Hematopoietic multipotent progenitor cell treated with erythropoietin and hydrocortisone succinate and interleukin-3 and kit ligand, for 8 days (in vitro differentiated cells): ENCODE measurements at regions not wholly inside any gene's neighbourhood (a gene's known extent, or its start where the extent isn't known, plus 50 kb on each side); places are given as distances from the start of the nearest gene placed in this dataset.
"Not testable (repeated sequence)": the region's sequence is repeated elsewhere in the genome, so short reads cannot be mapped to it uniquely, and the experiment has no call there.

Experiments
- DNase-seq: peaks from one replicate; pipeline ENCODE4 v3.0.0-alpha.2; 2015

GRCh38 chr5:130939059-130939458 is 226.0 kb downstream of the HINT1 start:
- no peak for DNase-seq

DNA sequence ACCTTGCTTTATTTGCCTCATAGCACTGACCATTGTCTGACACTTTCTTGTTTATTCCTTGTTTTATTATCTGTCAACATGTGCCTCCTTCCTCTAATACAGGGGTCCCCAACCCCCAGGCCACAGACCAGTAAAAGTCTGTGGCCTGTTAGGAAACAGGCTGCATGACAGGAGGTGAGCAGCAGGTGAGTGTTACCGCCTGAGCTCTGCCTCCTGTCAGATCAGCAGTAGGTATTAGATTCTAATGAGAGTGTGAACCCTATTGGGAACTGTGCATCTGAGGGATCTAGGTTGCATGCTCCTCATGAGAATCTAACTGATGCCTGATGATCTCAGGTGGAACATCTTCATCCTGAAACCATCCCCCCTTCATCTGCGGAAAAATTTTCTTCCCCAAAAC is 228.0 kb downstream of the HINT1 start:
- no peak for DNase-seq

GRCh38 chr5:130923543-130924124 is 241.4 kb downstream of the HINT1 start:
- DNase-seq: no peak

GRCh38 chr5:130912088-130912487 is 253.0 kb downstream of the HINT1 start:
- no peak for DNase-seq

GRCh38 chr5:130908186-130908585 is 256.9 kb downstream of the HINT1 start:
- DNase-seq: no peak

- DNase-seq: not testable (repeated sequence)
Observed at GRCh38 chr5:130897537-130898195, 267.4 kb downstream of the HINT1 start.

DNA sequence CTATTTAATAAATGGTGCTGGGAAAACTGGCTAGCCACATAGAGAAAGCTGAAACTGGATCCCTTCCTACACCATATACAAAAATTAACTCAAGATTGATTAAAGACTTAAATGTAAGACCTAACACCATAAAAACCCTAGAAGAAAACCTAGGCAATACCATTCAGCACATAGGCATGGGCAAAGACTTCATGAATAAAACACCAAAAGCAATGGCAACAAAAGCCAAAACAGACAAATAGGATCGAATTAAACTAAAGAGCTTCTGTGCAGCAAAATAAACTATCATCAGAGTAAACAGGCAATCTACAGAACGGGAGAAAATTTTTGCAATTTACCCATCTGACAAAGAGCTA is 267.9 kb downstream of the HINT1 start:
- DNase-seq: not testable (repeated sequence)

DNA sequence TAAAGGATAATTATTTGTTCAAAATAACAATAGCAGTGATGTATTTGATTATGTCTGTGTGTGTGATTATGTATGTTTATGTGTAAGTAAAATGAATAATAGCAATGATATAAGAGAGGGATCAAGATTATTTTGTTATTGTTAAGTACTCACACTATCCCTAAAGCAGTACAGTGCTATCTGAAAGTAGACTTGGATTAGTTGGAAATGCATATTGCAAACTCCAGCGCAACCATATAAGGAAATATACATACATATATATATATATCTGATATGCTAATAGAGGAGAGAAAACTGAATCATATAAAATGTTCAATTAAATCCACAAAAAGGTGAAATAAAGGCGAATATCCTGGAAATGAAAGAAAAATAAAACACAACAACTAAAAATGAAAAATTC is 268.4 kb downstream of the HINT1 start:
- no peak for DNase-seq

DNA sequence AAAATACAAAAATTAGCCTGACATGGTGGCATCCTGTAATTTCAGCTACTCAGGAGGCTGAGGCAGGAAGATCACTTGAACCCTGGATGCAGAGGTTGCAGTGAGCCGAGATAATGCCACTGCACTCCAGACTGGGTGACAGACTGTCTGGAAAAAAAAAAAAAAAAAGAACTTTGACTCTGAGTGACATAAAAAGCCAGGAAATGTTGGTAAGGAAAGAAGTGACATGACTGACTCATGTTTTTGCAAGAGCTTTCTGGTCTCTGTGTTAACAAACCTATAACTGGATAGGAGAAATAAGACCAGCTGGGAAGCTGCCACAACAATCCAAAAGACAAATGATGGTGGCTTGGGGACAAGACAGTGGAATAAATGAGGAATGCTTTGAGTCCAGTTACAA is 272.1 kb downstream of the HINT1 start:
- no peak for DNase-seq

DNA sequence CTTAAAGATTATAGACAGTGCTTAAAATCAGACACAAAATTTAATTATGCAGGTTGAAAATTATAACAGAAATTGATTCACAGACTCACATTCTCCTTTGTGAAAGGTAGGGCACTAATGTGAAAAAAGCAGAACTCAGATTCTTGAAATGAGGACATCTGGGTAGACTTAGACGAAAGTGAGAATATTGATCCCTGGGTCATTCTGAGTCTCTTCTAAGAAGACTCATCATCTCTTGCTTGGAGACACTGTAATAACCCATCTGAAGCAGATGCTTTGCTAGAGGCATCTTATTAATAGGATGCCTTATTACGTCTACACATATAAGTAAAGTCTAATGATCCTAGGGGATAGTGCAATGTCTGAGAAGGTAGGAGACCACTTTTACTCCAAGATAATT is 274.4 kb downstream of the HINT1 start:
- no peak for DNase-seq

DNA sequence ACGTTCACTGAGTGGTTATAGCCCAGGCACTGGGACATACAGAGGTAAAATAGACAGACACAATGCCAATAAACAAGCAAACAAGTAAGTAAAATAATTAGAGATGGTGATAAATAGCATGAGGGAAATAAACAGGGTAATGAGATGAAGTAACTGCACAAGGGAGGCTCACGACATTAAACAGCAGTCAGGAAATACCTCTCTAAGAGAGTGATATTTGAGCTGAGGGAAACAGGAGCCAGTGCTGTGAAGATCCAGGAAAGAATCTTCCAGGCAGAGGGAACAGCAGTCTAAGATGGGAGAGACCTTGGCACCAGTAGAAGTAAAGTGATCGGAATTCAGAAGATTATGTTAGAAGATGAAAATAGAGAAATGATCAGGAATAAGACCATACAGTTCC is 279.4 kb downstream of the HINT1 start:
- no peak for DNase-seq

- no peak for DNase-seq
Observed at GRCh38 chr5:130885027-130885426, 280.0 kb downstream of the HINT1 start.

- no peak for DNase-seq
Observed at GRCh38 chr5:130884023-130884422, 281.0 kb downstream of the HINT1 start.

DNA sequence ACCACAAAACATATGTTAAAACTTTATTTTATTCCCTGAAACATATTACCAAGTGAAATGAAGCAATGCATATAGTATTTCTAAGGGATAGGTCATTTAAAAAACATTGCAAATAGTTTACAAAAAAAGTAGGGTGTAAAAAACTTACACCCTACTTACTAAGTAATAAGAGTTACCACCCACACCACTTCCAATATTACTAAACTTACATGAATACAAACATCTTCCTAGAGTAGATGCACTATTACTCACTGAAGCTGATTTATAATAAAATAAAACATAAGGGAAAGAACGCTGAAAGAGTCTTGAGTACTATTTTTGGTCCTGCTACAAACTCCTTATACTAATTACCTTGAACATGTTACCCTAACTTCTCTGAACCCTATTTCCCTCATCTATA is 289.4 kb downstream of the HINT1 start:
- DNase-seq: no peak

DNA sequence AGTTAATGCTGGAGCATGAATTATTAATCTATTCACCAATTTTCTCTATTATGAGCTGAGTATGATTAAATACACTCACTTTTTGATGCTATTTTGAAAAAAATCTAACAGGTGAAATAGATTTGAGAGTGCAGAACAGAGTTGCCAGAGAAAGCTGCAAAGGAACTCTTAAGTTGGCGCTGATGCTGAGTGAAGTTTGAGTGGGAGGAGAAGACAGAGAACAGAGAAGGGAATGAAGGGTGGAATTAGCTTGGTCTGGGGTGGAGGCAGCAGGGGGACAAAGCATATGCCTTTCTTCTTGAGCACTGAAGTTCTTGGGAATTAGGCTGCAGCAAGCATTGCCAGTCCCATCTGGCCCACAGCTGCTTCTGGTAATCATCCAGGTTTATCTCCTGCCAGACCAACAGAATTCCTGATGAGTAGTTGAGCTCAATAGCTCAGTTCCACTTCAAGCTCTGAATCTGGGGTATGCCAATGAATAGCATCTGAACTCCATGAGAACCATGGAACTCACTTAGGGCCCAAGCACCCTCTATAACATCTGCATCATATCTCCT is 290.1 kb downstream of the HINT1 start:
- DNase-seq: no peak

GRCh38 chr5:130871346-130872086 is 293.5 kb downstream of the HINT1 start:
- DNase-seq: peak; percentile 45

- DNase-seq: no peak
Observed at GRCh38 chr5:130870691-130871090, 294.4 kb downstream of the HINT1 start.

- no peak for DNase-seq
Observed at GRCh38 chr5:130868186-130868840, 296.7 kb downstream of the HINT1 start.

- no peak for DNase-seq
Observed at GRCh38 chr5:130845049-130845765, 319.8 kb downstream of the HINT1 start.

DNA sequence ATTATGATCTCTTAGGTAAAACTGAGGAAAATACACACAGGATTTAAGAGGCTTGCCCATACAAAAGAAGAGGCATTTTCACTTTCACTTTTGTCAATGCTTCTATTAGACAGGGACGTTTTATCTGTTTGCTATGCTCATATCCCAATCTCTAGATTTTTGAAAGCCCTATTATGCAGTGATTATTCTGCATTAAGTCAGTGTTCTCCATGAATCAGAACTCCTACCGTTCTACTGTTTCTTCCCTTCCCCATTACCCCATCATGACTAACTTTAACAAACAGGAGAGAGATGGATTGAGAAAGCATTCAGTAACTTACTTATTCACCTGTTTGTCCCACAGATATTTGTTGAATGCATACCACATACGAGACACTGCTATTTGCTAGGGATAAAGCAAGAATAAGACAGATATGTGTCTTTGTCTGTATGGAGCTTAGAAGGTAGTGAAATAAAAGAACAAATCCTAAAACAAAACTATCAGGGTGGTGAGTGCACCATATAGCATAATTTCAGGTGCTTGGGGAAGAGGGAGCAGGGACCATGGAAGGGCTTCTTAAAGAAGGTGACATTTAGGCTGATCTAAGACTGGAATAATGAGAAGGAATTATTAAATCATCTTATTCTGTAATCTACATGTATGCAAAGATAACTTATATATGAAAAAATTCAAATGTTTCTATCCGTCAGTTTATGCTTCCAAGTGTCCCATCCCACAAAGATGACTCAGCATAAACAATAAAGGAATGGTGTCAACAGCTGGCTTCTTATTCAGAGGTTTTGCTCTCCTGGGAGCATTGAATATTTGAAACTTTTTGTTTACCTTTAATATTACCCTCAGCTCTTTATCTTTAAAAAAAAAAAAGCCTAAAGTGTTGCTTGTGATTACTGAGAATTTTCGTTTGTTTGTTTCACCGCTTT is 328.1 kb downstream of the HINT1 start:
- DNase-seq: no peak

GRCh38 chr5:130817598-130818384 is 347.3 kb downstream of the HINT1 start:
- DNase-seq: not testable (repeated sequence)
